GM18858 (cell line): ENCODE measurements at regions not wholly inside any gene's neighbourhood (a gene's known extent, or its start where the extent isn't known, plus 50 kb on each side); places are given as distances from the start of the nearest gene placed in this dataset.

ENCODE experiments used
- ATAC-seq: cut with Tn5 transposase; IDR thresholded peaks from one replicate; pipeline ENCODE4 v1.9.1; 2021; ENCODE audit not compliant: unreplicated experiment

DNA sequence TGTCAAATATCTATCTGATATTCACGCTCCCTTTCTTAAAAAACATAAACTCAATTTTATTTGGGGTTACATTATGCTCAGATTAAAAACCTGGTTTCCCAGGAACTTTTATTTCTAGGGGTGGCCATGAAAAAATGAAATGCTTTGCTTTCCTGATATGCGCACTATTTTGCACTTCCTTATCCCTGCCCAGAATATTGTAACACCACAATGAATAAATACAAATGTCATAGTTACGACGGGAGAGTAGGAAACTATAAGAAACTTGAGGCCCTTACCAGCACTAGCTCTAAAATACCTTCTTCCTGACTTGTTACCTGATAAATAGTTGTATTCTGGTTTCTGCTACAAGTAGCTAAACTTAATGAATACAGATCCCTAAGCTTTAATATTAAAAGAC, 475.6 kb upstream of the CWC22 start:
- no peak for ATAC-seq

DNA sequence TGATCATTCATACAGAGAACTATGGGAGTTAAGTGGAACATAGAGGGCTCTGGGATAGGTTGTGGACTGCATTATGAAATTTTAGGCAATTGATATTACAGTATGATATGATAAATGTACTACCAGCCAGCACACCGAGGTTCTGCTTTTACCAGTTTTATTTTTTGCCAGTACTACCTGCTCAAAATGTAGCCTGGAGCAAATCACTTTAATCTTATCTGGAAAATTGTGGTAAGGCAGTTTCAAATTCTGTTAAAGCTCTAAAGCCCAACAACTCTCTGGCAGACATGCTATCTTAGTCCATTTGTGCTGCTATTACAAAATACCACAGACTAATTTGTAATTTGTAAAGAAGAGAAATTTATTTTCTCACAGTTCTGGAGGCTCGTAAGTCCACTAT, 474.9 kb upstream of the CWC22 start:
- ATAC-seq, result no peak

DNA sequence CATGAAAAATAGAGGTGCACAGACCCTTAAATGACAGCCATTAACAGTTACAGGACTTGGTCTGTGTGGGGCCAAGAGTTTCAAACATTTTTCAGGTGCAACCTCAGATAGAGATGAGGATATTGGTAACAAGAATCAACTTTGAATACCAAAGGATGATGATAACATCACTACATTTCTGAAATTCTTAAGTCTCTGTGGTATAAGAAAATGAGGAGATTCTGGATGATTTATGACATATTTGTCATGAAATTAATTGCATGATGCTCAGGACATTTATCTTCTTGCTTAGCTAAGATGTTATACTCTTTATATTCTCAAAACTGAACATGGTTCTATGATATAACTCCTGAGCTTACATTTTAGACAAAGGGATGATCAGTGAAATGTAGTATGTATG, 471.8 kb upstream of the CWC22 start:
- no peak for ATAC-seq

DNA sequence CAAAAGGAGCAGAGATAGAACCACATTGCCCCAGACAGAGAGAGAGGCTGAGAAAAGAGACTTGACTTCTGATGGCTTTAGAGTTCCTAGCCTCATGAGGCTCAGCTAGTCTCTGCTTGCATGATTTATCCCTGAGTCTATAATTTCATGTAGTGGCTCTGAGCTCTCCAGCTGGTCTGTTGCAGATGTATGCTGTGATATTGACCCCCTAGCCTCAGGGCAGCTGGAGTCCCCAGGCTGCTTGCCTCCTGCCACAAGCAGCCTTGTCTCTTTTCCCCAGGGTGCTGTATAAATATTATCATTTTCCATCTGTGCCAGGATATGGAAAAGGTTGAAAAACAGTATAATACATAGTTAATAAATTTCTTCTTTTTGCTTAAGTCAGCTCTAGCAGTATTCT, 467.6 kb upstream of the CWC22 start:
- no peak for ATAC-seq

DNA sequence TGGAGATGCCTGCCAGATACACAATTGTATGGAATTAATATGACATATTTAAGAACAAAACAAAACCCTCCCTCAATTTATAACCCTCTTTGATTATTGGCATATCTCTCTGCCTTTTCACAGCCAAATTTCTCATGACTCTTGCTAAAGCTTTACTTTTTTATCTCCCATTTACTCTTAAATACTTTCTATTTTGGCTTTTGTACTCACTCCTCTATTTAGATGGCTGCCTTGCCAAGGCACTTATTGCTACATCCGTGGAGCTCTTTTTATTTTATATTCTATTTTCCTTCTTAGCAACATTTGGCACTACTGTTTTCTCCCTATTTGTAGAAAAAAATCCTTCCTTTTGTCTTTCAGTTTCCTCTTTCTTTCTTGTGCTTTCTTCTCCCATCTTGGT, 466.4 kb upstream of the CWC22 start:
- no peak for ATAC-seq

DNA sequence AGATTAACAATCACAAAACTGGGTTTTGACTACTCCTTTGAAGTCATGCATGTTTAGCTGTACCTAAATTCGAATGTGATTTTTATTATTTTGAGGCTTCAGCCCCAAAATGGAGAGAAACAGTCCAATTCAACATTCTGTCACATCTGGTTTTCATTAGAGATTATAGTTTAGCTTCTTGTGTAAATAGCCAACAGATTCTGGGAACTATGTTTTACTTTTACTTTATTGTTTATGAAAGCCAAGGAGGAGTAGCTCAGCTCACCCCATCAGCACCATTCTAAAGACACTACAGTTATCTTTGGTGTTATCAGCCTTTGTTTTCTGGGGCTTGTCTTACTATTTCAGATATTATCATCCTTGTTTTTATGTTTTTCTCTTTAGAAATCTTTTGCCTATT, 465.0 kb upstream of the CWC22 start:
- no peak for ATAC-seq

DNA sequence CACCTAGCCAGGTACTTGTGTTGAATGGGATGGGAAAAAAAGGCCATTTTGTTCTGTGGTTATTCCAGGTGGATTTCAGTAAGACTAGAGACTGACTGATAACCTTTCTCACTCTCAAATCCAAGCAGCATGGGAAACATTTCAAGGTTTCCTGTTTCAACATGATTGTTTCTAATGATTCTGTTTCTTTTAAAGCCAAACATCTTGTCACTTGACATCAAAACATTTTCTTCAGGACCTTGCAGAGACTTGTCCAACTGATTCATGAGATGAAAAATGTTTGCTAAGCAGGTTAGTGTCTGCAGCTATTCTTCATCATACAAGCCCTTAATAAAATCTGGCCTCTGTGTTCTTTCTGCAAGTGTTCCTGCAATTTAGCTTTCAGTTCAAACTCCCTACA, 456.5 kb upstream of the CWC22 start:
- no peak for ATAC-seq

DNA sequence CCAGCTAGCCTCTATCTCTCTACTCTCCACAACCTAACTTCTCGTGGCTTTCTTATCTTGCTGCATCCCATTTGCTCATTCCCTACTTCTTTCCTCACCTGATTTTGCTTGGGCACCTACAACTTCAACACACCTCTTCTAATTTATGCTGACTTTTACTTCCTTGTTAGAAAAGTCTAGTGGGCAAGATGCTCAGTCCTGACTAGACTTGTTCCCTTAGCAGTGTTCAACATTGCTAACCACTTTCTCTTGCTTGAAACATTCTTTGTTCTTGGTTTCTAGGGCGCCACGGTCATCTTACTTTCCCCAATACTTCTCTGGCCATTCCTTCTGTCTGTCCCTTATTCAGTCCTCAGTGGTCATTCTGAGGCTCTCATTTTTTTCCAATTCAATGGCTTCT, 454.7 kb upstream of the CWC22 start:
- no peak for ATAC-seq

DNA sequence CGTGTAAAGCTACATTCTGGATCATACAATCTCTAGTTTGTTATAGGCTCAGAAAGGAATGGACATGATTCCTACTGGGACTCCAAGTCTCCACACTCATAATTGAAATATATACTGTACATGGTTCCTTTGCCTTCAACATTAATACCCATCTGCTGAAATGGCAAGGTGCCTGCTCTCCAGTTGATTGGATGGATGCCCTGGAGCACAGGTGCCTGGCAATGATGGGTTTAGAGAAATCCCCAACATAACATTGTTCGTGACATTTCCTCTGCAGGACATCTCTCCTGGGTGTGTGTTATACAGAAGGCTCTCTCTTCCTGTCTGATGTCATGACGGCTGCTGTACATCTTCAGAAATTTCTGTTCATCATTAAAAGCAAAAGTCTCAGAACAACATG, 449.7 kb upstream of the CWC22 start:
- ATAC-seq, result no peak

DNA sequence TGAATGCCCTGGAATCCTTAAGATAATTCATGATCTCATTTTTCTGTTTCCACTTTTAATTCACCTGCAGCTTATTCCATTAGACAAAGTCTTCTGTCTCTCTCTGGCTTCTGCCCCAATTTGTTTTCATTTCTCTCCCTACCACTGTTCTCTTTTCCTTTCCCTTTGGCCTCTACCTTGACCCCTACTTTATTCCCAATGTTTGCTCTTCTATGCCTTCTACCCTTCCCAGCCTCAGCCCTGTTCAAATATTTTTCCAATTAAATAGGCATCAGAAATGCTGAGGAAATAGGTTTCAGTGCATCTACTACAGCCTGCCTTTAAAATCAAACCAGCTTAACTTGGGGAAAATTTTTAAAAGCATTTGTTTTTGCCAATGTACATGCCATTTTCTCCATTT, 443.7 kb upstream of the CWC22 start:
- no peak for ATAC-seq

DNA sequence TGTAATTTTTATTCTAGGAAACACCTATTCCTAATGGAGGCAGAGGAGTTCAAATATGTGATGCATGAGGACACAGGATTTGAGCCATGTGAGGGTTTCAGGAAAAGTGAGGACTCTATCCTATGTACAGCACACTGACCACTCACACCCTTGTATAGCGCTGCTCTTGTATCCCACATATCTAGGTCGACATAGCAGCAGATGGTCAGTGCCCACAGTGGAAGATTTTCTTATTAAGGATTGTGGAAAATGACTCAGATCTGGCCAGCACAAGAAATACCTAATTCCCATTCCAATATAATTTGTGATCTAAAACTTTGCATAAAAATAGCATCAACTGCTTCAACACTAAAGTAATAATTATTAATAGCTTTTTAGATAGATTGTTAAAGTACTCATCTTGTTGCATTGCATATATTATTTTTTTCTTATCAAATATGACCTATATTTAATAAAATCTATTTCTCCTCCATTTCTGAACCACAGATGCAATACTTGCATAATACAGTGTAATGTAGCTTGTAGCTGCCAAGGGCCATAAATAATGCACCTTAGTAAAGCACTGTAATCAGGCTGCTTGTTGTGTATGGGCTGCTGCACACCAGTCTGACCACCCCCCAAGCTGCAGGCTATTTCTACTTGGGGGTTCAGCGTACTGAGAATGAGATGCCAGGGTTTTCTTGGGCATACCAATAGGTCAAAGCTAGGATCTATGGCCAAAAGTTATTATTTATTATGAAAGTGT, 442.2 kb upstream of the CWC22 start:
- no peak for ATAC-seq

DNA sequence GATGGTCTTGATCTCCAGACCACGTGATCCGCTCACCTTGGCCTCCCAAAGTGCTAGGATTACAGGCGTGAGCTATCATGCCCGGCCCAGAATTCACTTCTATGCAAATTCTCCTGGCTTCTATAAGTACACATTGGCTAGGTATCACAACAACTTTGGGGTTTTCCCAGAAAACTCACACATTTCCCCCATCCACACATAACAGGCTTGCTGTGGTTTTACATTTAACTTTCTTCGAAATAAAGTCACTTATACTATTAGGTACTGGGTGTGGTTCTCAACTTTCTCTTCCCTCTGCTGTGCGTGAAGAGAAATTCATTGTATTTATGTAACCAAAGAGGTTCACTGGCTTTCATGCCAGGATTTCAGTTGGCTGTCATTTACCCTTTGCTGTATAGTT, 439.4 kb upstream of the CWC22 start:
- peak; percentile 35 for ATAC-seq

DNA sequence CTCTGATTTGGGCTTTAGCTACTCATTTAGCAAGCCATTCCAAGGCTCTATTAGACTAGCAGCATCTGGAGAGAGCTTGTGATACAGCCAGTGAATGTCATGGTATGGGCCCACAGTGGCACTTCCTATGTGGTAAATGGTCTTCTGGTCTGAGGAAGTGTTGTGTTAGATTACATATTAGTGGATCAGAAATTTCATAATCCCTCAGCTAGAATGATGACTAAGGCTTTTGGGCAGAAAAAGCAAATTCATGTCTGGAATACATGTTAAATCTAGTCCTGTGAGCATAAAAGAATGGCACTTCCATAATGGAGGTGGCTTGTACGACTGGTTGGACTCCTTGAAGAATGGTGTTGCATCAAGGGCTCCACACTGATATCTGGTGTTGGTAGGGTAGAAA, 436.8 kb upstream of the CWC22 start:
- ATAC-seq, result no peak

DNA sequence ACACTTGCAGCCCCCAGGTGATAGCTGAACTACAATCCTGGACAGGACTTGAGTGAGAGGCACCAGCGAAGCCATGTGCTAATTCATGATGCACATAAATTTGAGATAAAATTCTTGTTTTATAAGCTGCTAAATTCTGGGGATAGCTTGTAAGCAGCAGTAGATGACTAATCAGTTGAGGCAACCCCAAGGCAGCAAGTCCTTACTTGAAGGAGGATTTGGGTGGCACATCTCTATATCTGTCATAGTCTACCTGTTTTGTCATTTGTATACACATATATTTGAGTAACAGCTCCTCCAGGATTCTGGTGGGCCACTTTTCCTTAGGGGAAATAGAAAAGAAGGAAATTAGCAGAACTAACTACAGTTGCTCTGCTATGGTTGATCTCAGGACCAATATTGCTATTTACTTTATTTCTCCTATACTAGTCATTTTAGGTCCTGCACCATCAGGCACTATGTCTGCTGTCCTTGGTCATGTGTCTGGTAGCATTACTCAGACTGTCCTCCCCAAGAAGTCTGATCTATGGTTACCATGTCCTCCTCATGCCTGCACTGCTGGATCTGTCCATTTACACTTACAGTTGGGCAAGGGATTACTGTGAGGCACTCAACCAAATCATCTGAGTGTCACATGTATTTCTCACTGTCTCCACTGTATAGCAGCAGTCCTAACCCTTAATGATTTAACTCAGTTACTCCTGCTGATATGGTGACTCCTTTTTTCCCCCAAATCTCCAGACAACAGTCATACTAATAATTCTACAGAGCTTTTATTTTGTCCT, 436.0 kb upstream of the CWC22 start:
- ATAC-seq, result no peak

DNA sequence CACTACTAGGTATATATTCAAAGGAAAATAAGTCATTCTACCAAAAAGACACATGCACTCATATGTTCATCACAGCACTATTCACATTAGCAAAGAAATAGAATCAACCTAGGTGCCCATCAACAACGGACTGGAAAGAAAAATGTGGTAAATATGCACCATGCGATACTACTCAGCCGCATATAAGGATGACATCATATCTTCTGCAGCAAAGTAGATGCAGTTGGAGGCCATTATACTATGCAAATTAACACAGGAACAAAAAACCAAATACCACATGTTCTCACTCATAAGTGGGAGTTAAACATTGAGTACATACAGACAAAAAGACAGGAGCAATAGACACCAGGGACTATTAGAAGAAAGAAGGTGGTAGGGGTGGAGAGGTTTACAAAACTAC, 412.1 kb upstream of the CWC22 start:
- ATAC-seq, result no peak

DNA sequence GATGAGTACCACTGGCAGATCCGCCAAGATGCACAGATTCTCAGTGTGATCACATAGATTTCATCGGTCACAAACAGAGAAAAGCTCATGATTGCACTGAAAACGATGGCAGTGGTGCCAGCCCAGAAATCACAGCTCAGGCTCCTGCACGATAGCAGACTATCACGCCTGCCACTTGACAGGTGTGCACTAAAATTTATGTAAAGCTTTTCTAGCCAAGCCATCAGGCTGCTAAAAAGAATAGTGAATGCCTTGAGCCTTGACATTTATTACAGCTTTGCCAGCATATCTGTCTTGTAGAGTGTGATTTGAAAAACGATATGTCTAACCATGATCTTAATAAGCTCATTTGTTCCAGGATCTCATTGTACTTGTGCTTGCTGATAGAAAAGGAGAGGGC, 409.5 kb upstream of the CWC22 start:
- no peak for ATAC-seq

DNA sequence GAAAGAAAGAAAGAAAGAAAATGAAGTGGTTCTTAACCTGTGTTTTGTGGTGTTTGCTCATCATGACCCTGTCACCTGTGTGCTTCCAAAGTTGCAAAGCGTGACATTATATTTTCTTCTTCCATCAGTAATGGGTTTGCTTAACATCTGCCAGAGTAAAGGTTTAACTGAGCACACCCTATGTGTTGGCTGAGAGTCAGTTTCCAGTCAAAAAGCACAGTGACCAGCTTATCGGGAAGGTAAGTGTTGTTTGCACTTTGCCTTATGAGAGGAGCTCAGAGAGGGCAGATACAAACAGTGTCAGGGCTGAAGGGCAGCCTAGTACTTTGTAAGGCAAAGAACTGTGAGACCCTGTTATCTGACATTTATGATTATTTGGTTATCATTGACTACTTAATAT, 406.2 kb upstream of the CWC22 start:
- ATAC-seq, result no peak

DNA sequence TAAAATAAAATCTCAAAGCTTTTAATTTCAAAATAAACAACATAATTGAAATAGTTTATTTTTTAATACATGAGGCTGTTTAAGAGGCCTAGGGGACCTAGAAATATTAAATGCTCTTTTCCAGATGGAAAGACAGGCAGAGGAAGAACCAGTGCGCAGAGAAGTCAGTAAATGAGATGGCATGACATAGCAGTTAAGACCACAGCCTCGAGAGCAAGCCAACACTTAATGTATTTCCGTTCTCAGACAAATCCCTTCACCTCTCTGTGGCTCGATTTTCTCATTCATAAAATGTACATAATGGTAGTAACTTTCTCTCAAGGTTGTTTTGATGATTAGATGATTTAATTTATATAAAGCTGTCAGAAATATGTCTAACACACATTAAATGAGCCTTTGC, 405.1 kb upstream of the CWC22 start:
- no peak for ATAC-seq

DNA sequence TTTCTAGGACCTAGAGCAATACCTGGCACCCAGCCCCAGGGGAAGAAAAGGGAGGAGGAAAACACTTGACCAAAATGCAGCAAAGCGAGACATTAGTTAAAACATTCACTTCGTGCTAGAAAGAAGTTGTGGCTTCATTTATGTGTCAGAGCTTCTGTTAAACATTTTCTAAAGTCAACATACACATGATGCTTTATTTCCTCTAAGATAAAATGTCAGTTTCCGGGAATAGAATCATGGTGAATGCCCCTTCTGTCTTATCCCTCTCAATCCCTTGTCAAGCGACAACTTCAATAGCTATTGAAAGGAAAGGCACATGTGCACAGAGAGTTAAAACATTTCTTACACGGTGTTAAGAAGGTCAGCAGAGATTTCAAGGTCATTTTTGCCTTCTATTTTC, 404.6 kb upstream of the CWC22 start:
- ATAC-seq, result no peak

DNA sequence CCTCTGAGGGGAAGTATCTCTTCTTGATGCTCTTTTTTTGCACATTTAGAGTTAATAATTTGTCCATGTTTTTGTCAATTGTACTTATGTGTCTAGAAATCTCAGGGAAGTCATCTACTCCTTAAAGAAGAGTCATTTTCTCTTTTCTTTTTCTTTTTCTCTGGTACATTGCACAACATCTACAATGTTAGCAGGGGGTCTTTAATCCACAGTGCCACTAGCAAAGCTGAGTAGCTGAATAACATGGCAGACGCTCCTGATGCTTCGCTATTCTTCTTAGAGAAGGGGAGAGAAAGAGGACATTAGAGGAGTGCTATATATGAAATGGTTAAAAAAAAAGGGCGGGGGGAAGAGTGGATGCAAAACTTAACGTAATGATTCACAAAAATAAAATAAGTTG, 399.6 kb upstream of the CWC22 start:
- ATAC-seq, result no peak

DNA sequence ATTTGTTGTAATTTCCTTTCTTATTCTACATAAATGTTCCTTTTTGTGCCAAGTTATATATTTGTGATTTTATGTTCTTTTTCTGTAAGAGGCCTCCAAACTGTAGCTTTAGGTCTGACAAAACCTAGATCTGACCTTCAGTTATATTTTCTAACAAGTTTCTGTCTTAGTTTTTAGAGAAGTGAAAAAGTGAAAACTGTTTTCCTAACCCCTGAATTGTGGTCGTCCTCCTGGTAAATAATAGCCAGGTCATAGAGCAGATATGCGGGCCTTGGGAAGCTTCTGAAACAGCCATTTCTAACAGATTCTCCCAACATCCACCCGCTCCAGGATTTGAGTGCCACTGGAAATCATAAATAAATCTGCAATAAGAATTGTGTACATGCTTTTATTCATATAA, 398.4 kb upstream of the CWC22 start:
- ATAC-seq, result no peak

DNA sequence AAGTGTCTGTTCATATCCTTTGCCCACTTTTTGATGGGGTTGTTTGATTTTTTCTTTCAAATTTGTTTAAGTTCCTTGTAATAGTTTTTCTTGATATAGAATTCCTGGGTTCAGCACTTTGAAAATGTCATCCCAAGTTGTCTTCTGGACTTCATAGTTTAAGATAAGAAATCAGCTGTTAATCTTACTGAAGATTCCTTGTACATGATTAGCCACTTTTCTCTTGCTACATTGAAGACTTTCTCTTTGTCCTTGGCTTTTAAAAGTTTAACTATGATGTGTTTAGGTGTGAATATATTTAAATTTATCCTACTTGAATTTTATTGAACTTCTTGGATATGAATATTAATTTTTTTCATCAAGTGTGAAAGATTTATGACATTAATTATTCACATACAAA, 387.2 kb upstream of the CWC22 start:
- ATAC-seq, result no peak
